ENCODE measurements at regions not wholly inside any gene's neighbourhood (a gene's known extent, or its start where the extent isn't known, plus 50 kb on each side); places are given as distances from the start of the nearest gene placed in this dataset.

GRCh38 chr15:57873564-57874209 lies 167.2 kb downstream of the POLR2M start:
- H4K20me1 ChIP-seq (ENCODE audit: low read depth, low read length) = no peaks in the 10 kb centered on the region
- H3K9me3 ChIP-seq (ENCODE audit: insufficient read depth, low read length) = no peaks in the 10 kb centered on the region
- H3K36me3 ChIP-seq (ENCODE audit: low read length) = no peaks in the 10 kb centered on the region
- H3K9ac ChIP-seq (ENCODE audit: low read length) = no peak overlapping the region
- no peak overlapping the region for H3K27ac ChIP-seq (ENCODE audit: low read depth, low read length)
- H3K27me3 ChIP-seq (ENCODE audit: low read length) = no peaks in the 10 kb centered on the region
- H2AFZ ChIP-seq (ENCODE audit: low read depth, low read length, severe bottlenecking) = no peak overlapping the region
- H3F3A ChIP-seq (ENCODE audit: insufficient read depth) = no peaks in the 10 kb centered on the region
- H3K79me2 ChIP-seq (ENCODE audit: insufficient read depth, low read length) = no peaks in the 10 kb centered on the region
- H3K4me3 ChIP-seq (ENCODE audit: insufficient read depth, low read length, poor library complexity, severe bottlenecking) = no peak overlapping the region
- no peak overlapping the region for H3K4me2 ChIP-seq (ENCODE audit: low read depth, low read length, poor library complexity, severe bottlenecking)
- no peaks in the 10 kb centered on the region for H3K9me2 ChIP-seq (replicated peaks; ENCODE audit: insufficient read depth, low read length)
- TF ChIP-seq, protein P1, sequence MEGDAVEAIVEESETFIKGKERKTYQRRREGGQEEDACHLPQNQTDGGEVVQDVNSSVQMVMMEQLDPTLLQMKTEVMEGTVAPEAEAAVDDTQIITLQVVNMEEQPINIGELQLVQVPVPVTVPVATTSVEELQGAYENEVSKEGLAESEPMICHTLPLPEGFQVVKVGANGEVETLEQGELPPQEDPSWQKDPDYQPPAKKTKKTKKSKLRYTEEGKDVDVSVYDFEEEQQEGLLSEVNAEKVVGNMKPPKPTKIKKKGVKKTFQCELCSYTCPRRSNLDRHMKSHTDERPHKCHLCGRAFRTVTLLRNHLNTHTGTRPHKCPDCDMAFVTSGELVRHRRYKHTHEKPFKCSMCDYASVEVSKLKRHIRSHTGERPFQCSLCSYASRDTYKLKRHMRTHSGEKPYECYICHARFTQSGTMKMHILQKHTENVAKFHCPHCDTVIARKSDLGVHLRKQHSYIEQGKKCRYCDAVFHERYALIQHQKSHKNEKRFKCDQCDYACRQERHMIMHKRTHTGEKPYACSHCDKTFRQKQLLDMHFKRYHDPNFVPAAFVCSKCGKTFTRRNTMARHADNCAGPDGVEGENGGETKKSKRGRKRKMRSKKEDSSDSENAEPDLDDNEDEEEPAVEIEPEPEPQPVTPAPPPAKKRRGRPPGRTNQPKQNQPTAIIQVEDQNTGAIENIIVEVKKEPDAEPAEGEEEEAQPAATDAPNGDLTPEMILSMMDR (IDR thresholded peaks at IDR 0.05; ENCODE audit: insufficient read depth, low read length, poor library complexity, severe bottlenecking) = no peak
- no peak for TF ChIP-seq EZH2phosphoT487 (conservative IDR thresholded peaks at IDR 0.05; ENCODE audit: low read length)

GRCh38 chr15:57875347-57875746 lies 168.8 kb downstream of the POLR2M start:
- Histone ChIP-seq H3K4me3 (ENCODE audit: insufficient read depth, low read length, poor library complexity, severe bottlenecking) (no peak overlapping the region), H3K9ac (ENCODE audit: low read length) (no peak overlapping the region), H2AFZ (ENCODE audit: low read depth, low read length, severe bottlenecking) (no peak overlapping the region), H3K27me3 (ENCODE audit: low read length) (no peaks in the 10 kb centered on the region), H3F3A (ENCODE audit: insufficient read depth) (no peaks in the 10 kb centered on the region), H3K9me3 (ENCODE audit: insufficient read depth, low read length) (no peaks in the 10 kb centered on the region), H3K4me2 (ENCODE audit: low read depth, low read length, poor library complexity, severe bottlenecking) (no peak overlapping the region), H3K79me2 (ENCODE audit: insufficient read depth, low read length) (no peaks in the 10 kb centered on the region), H3K9me2 (replicated peaks; ENCODE audit: insufficient read depth, low read length) (no peaks in the 10 kb centered on the region), H3K27ac (ENCODE audit: low read depth, low read length) (no peak overlapping the region), H4K20me1 (ENCODE audit: low read depth, low read length) (no peaks in the 10 kb centered on the region), H3K36me3 (ENCODE audit: low read length) (no peaks in the 10 kb centered on the region)
- TF ChIP-seq, protein P1 (IDR thresholded peaks at IDR 0.05; ENCODE audit: insufficient read depth, low read length, poor library complexity, severe bottlenecking) = no peak
- TF ChIP-seq EZH2phosphoT487 (conservative IDR thresholded peaks at IDR 0.05; ENCODE audit: low read length) = no peak

- Histone ChIP-seq H3K9me2 (replicated peaks; ENCODE audit: insufficient read depth, low read length) (no peaks in the 10 kb centered on the region), H3K9me3 (ENCODE audit: insufficient read depth, low read length) (no peaks in the 10 kb centered on the region), H4K20me1 (ENCODE audit: low read depth, low read length) (no peaks in the 10 kb centered on the region), H2AFZ (ENCODE audit: low read depth, low read length, severe bottlenecking) (no peak overlapping the region), H3K4me2 (ENCODE audit: low read depth, low read length, poor library complexity, severe bottlenecking) (no peak overlapping the region), H3F3A (ENCODE audit: insufficient read depth) (no peaks in the 10 kb centered on the region), H3K79me2 (ENCODE audit: insufficient read depth, low read length) (no peaks in the 10 kb centered on the region), H3K9ac (ENCODE audit: low read length) (no peak overlapping the region), H3K27ac (ENCODE audit: low read depth, low read length) (no peak overlapping the region), H3K4me3 (ENCODE audit: insufficient read depth, low read length, poor library complexity, severe bottlenecking) (no peak overlapping the region), H3K36me3 (ENCODE audit: low read length) (no peaks in the 10 kb centered on the region), H3K27me3 (ENCODE audit: low read length) (no peaks in the 10 kb centered on the region)
- TF ChIP-seq EZH2phosphoT487 (conservative IDR thresholded peaks at IDR 0.05; ENCODE audit: low read length) = no peak
- TF ChIP-seq, protein P1 (IDR thresholded peaks at IDR 0.05; ENCODE audit: insufficient read depth, low read length, poor library complexity, severe bottlenecking) = no peak
Observed at GRCh38 chr15:57878573-57878972, 172.1 kb downstream of the POLR2M start.
